GM19438 (cell line): ENCODE measurements at regions not wholly inside any gene's neighbourhood (a gene's known extent, or its start where the extent isn't known, plus 50 kb on each side); places are given as distances from the start of the nearest gene placed in this dataset.

Experiments used
- ATAC-seq: cut with Tn5 transposase; IDR thresholded peaks from one replicate; pipeline ENCODE4 v1.9.1; 2021; ENCODE audit warnings: low read depth; ENCODE audit not compliant: unreplicated experiment

DNA sequence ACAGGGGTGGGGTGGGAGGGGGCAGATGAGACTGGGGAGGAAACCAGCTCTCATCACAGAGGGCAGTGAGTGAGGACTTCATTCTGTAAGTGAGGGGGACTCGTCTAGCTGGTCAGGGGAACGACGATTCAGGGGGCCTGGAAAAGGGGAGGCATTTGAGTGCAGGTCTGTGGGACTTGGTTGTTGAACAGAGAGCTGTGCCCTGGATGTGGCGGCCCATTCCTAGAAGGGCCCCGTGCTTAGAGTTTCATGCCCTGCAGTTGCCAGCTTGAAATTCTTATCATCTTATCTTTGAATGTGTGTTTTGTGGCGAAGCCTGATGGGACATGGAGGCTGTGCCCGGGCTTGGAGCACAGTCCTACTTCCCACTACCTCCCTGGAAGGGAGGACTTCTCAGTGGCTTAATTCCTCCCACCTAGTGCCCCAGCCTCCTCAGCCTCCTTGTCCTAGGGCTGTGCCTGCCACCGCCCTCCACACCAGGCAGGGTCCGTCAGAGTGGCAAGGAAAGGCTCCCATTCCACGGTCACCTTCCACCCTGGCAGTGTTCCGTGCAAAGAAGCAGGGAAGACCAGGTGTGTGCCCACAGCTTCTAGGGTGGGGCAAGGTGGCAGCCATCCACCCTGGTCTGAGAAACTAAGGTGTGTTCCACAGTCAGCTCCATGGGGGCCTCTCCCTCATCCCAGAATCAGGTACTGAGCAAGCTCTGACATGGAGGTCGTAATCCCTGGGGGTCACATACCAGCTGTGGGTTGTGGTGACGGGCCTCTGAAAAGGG lies 59.7 kb upstream of the LMO1 start:
- ATAC-seq = no peak

- ATAC-seq = no peak
Observed at GRCh38 chr11:8321876-8322275, 58.2 kb upstream of the LMO1 start.

- ATAC-seq = no peak
Observed at GRCh38 chr11:8320076-8320475, 56.4 kb upstream of the LMO1 start.

GRCh38 chr11:8318536-8318935 lies 54.9 kb upstream of the LMO1 start:
- no peak for ATAC-seq

GRCh38 chr11:8317159-8317558 lies 53.5 kb upstream of the LMO1 start:
- ATAC-seq = no peak

DNA sequence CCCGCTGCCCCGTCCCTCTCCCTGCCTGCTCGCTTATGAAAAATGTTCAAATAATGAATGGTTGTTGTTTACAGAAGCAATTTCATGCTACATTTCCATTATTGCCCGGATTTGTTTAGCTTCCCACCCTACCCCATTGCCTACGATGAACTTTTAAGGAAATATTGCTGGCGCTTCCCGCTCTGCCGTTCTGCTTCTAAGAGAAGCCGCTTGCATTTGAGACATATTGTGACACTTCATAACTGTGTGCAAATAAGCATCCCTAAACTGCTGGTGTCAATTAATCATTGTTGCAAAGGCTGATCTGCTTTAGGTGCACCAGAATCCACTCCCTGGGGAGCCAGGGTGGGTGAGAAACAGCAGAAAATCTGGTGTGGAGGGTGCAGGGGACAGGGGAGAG lies 52.3 kb upstream of the LMO1 start:
- ATAC-seq = no peak

DNA sequence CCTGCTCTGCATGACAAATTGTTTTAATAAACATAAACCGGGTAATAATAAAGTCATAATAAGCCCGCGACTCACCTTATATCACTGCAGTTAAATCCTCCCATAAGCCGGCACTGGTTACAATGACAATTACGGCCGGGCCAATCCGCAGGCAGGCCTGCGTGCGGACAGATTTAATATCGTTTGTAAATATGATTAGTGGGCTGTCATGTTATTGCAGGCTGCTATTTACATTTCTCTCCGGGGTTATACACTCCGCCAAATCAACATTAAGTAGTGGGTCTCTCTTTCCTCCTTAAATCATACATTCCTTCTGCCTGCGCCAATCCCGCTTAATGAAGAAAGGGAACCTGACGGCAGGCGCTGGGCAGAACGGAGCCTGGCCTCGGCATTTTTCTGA lies 51.8 kb upstream of the LMO1 start:
- no peak for ATAC-seq

DNA sequence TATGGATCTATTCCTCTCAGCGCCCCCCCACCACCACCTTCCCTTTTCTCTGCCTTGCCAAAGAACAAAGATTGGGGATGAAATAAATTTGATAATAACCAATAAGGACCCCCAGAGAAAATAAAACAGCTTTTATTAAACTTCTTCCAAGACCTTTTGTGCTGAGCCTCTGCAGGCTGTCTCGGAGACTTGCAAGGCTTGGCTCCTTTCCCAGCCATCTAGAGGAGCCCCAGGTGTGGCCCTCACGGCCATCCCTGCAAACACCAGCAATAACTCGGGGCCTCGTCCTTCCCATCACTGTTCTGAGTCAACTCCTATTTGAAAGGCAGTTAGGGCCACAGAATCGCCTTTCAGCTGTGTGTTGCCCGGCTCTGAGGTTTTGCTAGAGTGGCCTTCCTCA lies 51.2 kb upstream of the LMO1 start:
- no peak for ATAC-seq

DNA sequence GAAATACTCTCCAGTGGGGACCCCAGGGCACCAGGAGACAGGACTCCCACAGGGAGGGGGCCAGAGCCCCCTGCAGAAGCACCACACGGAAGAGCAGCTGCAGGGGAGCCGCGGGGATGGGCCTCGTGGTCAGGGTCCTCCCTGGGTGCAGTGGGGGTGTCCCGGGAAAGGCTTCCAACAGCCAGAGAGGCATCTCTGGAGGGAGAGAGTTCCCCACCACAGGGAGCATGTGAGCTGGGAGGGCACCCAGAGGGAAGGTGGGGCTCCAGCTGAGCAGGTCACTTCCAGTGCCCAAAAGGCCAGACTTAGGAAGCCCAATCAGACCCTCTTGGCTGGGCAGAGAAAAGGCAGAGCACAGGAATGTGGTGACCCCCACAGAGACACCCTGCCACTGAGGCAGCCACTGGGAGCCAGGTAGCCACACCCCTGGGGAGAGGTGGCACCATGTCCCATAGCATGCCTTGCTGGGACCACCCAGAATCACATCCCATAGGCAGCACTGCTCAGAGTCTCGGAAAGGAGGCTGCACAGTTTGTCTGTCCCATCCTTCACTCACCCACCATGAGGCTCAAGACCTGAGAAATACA lies 49.9 kb upstream of the LMO1 start:
- no peak for ATAC-seq
